ENCODE measurements at regions not wholly inside any gene's neighbourhood (a gene's known extent, or its start where the extent isn't known, plus 50 kb on each side); places are given as distances from the start of the nearest gene placed in this dataset.
"Not testable (repeated sequence)": the region's sequence is repeated elsewhere in the genome, so short reads cannot be mapped to it uniquely, and the experiment has no call there.

DNA sequence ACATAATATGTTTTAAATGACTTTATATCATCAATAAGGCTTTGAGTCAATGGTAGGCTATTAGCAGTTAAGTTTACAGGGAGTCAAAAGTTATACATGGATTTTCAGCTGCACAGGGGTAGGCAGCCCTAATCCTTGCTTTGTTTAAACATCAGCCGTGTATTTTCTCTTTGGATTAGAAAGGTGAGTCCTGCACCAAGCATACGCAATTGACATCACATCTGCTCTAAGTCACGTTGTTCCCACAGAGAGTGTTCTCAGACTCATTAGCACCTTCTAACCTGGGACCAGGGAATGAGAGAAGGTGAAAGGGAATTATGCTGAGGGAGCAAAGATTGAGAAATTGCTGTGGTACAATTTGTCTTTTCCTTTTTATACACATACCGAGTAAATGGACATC is 148.6 kb upstream of the ZNF804B start:
- no peak for DNase-seq

DNA sequence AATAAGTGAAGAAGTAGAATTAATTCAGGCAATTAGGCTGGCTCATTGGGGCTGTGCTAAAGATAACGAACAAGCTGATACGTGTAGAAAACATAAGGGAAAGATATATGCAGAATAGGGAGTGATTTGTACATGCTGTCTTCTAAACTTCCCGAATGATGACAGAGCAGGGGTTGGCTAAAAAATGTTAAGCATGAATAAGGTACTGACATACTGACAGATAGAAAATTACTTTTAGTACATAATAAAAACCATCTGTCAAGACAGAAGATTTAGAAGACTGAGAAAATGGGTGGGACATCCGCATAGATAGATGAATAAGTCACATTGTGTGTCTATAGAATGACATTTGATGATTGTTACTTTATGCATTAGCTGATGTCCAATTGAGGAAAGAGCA is 158.8 kb upstream of the ZNF804B start:
- DNase-seq, result no peak

DNA sequence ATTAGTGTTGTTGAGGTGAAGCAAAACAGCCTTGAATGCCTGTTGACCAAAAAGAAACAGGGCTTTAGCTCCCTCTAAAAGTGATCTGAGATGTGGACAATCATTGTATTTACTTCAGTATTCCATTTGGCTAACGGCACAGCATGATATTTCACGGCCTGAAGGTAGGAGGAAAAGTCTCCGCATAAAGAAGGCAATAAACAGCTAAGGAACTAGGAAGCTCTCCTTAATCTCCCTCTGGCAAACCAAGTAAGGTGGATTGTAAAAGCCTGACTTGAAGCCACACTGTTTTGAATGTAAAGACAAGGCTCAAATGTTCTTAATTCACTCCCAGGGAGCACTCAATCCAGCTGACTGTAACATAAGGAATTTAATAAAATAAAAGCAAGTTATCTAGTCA is 160.0 kb upstream of the ZNF804B start:
- DNase-seq, result no peak

DNA sequence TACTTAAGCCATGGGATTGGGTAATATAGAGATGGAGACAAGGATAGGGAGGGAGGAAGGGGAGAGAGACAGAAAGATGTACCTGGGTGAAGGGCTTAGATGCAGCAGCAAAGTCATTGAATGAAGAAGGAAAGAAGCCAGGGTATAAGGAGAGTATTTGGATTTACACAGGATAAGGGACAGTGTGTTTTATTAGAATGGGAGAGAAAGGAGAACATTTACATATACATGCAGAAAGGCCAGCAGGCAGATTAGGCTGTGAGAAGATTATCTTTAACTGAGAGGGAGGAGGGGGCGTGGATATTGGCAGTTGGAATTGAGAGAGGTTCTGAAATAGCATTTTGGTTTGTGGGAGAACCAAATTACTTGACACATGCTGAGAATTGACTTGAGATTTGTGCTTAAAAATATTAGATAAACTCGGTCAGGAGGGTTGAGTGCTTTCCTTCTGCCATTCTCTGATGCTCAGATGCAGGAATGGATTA is 161.5 kb upstream of the ZNF804B start:
- no peak for DNase-seq

DNA sequence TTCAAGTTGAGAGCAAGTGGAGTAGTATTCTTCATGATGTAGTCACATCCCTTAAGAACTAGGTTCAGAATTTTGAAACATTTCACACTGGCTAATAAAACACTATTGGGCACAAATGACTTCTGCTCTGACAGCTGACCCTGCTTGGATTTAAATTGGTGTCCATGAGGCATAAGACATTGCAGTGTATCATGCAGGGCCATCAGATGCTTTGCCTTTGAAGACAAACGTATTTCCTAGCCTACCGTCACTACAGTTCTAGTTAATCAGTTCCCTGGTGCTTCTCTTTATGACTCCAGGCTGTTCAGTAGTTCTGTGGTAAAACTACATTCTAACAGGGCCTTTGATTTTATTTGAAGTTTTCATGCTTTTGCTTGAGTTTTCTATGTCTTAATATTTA is 168.5 kb upstream of the ZNF804B start:
- DNase-seq, result no peak

DNA sequence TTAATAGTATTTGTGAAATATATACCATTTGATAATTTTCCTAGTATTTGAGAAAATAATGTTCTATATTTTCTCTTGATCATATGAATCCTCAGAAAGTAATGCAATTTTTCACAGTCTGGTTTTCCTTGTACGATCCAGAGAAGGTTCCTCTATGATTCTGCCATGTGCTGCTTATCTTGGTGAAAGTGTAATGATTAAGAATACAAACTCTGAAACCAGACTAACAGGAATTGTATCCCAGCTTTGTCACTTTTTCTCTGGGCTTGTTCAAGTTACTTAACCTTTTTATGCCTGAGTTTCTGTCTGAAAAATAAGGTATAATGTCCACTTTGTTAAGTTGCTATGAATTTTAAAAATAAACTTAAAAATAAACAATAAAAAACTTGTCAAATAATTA is 169.6 kb upstream of the ZNF804B start:
- DNase-seq, result no peak

DNA sequence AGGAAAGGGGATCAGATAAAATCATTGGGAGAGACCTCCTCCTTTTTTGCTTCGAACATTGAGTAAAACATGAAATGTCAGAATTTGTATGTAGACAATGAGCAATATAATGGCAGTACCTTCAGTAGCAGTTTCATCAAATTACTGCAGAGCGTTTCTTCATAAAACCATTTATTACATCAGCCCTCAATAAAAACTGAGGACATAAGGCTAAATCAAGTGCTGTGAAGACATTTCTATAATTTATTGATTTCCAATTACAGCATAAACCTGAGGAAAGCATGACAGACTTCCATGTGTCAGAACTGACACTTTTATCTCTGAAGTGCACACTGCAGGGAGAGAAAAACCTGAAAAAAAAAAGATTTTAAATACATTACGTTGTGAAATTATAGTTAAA is 172.6 kb upstream of the ZNF804B start:
- no peak for DNase-seq

DNA sequence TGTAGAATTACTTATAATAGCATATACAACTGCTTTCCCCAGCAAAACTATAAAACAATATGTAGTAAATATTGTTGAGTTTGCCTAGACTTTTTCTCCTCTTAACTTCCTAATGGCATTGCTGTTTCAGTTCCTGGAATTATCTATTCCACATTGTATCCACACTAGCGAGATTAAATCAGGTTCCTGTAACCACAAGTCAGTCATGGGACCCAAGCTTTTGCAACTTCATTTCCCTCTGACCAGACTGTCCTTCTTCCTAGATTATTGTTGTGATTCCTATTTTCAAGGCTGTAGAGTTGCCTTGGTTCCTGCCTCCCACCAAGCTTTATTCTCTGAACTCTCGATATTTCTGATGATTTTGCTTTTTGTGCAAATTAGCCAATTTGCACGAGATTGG is 173.3 kb upstream of the ZNF804B start:
- no peak for DNase-seq

DNA sequence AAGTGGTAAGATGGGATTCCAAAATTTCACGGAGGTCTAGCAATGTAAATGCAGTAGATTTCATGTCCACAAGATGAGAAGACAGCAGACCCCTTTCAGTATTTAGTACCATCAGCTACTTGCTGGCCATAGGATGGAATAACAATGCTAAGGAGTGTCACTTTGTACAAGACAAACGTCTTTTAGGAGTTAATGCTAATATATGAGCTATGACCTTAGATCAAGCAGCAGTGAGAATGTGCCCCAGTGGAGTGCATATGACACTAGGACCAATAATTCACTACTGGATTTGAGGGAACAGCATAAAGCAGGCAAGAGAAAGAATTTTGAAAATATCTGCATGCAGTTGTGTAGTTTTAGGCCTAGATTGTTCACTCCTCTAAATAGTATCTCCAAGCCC is 182.8 kb upstream of the ZNF804B start:
- DNase-seq, result no peak

DNA sequence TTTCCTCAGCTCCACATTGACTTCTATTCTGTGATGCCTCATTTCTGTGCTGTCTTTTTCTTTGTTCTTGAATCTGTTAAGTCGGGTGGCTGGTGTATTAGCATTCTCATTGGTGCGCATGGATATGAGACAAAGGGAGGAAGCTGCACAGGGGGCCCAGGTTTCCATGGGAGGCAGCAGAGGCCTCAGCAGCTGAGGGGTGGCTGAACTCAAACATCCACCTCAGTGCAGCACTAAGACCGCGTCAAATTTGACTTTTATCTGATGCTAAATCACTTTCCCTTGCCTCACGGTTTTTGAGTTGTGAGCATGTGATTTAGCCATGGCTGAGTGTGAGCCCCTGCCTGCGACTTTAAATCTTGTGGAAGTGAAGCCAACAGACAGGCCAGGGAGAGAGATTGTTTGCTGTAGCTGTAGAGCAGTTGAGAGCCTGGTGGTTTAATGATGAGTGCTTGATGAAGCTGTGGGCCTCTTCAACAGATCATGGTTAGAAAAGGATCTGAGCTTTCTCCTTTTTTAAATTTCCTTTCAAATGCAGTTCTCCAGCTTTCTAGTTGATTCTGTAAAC is 193.3 kb upstream of the ZNF804B start:
- DNase-seq, result no peak

DNA sequence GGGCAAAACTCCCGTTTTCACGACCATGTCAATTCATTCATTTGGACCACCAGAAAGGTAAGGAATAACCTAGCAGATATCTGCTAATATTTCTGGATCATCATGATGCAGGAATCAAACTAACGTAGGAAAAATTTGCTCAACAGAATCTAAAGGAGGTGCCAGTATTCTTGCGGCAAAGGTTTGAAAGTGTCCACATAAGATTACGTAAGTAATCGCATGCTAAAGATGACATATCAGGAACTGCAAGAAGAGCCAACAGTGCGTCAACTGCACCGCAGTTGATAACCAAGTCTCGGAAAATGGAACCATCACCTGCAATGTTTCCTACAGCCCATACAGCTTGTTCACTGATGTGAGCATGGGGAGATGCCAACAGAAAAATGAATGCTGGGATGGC is 194.1 kb upstream of the ZNF804B start:
- DNase-seq, result no peak

DNA sequence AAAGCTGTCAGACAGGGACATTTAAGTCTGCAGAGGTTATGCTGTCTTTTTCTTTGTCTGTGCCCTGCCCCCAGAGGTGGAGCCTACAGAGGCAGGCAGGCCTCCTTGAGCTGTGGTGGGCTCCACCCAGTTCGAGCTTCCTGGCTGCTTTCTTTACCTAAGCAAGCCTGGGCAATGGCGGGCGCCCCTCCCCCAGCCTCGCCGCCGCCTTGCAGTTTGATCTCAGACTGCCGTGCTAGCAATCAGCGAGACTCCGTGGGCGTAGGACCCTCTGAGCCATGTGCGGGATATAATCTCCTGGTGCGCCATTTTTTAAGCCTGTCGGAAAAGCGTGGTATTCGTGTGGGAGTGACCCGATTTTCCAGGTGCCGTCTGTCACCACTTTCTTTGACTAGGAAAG is 203.1 kb upstream of the ZNF804B start:
- not testable (repeated sequence) for DNase-seq

DNA sequence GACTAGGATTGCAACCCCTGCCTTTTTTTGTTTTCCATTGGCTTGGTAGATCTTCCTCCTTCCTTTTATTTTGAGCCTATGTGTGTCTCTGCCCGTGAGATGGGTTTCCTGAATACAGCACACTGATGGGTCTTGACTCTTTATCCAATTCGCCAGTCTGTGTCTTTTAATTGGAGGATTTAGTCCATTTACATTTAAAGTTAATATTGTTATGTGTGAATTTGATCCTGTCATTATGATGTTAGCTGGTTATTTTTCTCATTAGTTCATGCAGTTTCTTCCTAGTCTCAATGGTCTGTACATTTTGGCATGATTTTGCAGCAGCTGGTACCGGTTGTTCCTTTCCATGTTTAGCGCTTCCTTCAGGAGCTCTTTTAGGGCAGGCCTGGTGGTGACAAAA is 204.7 kb upstream of the ZNF804B start:
- DNase-seq, result not testable (repeated sequence)

DNA sequence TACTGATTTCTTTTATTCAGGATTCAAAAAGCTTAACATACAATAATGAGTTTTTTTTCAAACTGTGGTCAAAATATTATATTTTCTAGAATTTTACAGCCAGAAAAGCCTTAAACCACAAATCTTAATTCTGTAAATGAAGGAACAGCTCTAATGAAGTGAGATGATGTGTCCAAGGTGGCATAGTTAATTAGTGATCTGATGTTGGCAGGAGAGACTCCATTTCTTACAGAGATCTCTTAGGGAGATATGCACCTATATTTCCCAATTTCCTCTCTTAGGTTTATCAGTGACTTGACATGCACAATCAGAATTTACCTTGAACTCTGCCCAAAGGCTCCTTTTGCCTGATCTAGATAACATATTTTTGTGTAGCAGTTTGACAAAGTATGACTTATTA is 211.1 kb upstream of the ZNF804B start:
- DNase-seq, result no peak

DNA sequence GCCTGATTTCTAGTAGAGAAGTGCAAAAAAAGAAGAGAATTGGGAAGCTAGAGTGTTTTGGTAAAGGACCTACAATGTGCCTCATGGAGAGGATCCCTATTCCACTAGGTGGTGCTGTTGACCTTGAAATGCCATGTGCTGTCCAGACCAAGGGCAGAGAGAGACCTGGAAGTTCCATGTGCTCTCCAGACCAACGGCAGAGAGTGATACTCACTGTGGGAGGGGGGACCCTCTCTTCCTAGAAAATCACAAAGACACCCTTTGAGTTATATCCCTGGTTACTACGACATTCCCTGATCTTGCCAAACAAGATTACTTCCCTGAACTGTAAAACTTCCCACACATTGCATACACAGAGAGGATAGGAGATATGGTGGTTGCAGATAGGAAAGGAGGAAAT is 212.7 kb upstream of the ZNF804B start:
- DNase-seq, result no peak

DNA sequence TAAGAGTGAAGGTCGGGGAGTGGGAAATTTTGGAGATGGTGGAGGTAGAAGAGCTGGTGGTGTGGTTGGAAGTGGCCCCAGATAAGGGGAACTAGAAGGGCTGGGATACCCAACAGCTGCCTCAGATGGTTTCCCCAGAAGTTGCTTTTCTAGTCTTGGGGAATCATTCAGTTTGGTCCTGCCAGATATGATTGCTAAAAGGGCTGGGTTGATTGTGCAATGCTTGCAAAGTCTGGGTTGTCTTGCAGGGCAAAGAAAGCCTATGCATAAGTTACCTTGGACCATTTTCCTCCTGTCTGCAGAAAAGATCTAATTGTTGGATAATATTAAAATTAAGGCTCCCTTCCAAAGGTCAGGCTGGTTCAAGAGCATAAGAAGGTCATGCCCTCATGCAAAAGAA is 213.8 kb upstream of the ZNF804B start:
- no peak for DNase-seq

DNA sequence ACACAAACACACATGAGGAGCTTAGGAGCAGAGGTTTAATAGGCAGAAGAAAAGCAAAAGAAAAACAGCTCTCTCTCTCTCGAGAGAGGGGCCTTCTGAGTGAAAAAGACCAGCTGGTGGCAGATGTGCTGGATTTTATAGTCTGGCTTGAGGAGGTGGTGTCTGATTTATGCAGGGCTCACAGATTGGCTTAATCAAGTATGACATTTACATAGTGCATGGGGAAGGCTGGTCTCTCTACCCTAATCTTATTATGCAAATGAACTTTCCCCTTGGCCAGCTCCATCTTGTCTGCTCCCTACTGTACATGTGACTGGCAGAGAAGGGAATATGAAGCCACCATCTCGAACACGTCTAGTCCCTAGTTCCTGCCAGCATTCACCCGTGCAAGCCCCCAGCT is 219.5 kb upstream of the ZNF804B start:
- DNase-seq, result no peak

DNA sequence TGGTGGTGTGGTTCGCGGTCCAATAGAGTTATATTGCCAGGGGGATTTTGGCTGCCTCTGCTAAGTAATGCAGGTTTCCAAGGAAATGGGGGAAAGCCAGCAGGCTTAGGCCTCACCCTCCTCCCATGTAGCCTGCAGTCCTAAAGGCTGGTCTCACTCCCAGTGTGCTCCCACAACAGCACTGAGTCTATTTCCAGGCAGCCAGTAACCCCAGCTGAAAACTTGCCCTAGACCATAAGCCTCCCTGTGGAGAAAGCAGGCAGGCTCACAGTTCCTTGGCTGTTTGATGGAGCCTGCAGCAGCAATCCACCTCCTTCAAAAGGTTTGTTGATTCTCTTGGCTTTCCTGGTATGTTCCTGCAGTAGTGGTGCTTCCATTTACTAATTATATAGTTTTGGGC is 220.0 kb upstream of the ZNF804B start:
- no peak for DNase-seq

DNA sequence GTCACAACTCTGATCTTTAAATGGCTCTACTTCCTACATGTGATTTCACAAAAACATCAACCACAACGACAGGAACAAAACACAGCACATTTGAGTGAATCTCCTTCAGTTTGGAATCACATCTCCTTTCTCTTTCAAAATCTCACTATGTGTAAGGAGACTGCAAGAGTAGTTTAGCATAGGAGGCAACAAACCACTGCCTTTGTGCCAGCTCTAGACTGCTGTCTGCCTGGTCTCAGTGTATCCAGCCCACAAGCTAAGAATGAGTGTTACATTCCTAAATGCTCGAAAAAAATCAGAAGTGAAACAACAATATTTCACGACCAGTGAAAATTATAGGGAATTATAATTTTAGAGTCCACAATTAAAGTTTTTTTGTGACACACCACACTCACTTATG is 217.0 kb upstream of the STEAP4 start:
- no peak for DNase-seq

DNA sequence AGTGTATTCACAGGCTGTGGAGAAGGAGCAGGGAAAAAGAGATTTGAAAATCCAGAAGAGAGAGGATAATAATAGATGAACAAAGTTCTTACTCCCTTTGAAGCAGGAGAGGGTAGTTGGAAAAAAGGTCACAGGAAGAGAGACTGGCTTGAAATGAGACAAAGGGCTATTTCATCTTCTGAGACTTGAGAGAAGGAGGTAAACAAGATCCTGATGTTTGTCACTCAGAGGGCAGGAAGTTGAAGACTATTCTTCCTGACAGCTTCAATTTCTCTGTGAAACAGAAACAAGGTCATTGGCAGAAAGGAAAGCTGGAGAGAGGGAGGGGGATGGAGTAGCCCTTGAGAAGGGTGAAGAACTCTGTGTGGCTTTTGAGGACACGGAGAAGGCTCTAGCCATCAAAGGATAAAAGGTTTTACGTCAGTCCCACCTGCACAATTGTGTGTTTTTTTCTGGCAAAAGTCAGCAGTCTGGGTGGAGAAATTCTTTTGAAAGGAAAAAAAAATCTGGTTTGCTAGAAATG is 216.1 kb upstream of the STEAP4 start:
- DNase-seq, result no peak

DNA sequence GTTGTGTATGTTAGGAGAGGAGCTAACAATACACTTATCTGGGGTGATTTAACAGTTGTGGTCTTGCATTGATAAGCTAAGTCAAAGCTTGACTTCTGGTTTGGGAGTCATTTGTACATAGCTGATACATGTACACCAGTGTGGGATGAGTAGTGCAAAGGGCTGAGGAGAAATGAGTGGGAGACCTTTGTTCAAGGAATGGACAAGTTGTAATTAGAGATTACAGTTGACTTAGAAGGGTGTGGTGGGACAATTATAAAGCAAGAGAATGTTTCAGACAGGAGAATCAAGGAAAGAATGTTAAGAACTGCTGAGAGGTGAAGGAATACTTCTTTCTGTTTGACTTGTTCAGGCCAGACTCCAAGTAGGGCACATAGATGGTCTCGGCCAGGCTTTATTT is 209.7 kb upstream of the STEAP4 start:
- DNase-seq, result no peak

DNA sequence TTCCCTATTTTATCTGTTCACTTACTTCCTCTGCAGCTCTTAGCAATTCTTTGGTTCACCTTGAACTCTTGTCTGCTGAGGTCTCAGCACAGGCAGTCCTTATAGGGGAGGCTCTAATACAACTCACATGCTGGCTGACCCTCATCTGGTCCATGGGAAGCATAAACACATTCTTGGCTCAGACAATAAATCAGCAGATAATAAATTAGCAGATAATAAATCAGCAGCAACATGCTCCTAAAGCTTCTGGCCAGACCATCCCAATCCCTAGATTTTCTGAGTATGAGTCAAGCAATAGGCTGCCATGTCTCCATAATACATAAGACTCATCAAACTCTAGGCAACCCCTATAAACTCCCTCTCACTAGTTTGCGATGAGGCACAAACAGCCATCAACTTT is 208.6 kb upstream of the STEAP4 start:
- DNase-seq, result no peak

DNA sequence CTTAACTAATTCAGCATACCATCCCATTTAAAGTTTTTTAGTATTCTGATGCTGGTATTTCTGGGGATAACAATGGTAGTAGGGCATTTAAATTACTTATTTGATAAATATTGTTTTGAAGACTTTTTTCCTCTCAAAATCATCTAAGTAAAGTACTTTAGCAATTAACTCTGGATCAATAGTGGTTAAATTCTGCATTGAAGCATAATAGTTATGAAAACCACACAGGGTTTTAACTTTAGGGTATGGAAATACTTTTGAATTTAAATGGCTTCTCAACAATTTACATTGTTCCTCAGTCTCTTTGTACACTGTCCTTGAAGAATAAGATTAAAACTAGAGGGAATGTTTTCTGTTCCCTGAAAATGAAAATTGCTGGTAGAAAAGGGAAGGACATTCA is 202.6 kb upstream of the STEAP4 start:
- no peak for DNase-seq

DNA sequence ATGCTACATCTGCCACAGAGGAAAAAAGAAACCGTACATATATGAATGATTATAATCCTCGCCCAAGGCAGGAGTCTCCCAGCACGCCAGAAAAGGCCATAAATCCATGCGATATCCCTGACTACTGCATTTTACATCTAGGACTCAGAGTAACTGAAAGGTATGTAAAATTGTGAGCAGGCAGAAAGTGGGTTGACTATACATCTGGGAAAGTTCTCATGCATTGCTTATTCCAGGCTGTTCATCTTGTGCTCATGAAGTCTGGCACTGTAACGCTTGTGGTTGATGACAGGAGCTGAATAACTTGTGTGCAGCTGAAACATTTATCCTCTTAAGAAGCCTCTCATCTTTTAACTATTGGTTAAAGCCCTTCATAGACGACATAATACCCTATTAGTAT is 193.4 kb upstream of the STEAP4 start:
- DNase-seq, result no peak

DNA sequence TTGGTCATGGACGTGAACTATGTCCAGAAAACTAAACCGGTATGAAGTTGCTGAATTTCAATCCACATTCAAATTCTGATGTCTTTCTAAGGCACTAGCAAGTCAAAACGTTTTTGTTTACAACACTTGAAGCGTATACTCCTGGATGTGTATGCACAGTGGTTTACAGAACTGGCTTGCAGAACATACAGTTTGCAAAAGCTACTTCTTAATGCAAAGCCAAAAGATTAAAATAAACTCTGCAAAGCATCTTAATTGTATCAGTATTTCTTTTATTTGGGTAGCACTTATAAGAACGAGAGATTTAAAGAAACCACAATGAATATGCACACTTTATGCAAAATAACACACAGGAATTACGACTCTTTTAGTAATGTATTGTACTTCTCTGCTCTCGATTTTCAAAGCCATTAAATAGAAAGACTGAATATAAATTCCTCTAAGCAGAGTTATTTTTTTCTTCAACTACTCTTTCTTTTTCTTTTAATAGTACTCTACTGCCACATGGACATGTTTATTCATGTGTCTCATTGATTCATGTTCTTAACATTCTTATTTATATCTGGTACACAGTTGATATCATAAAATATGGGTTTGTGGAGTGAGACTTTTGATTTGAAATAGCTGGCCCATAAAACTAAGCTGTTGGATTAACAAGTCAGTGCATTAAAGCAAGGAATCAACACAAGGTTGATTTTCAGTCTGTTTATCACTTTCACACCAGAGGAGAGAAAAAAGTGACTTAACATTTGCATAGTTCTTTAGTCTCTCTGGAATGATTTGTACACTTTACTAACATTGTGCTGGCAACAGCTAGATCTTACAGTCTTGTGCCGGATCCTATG is 189.4 kb upstream of the STEAP4 start:
- DNase-seq, result no peak

Measured in GF-D8 (cell line).